Transverse colon (tissue), 4 donors: ENCODE measurements at regions not wholly inside any gene's neighbourhood (a gene's known extent, or its start where the extent isn't known, plus 50 kb on each side); places are given as distances from the start of the nearest gene placed in this dataset.

Experiments
- DNase-seq: peaks from one replicate; pipeline ENCODE4 v3.0.0-alpha.2; 2019
- H3K27ac ChIP-seq, 4 donors: fragments of 200-600 bp; sonication (generic); 2 replicates each; pipeline ENCODE4 v1.5.1; 2016 to 2018; ENCODE audit warnings: inconsistent platforms in 4 of 4
- H3K27me3 ChIP-seq: fragments of 200-600 bp; sonication (generic); 2 replicates; pipeline ENCODE4 v1.5.1; 2017; ENCODE audit warnings: inconsistent platforms
- H3K36me3 ChIP-seq, 4 donors: fragments of 200-600 bp; sonication (generic); 2 replicates each; pipeline ENCODE4 v1.5.1; 2017 to 2019; ENCODE audit warnings: inconsistent platforms in 4 of 4
- H3K4me1 ChIP-seq, 4 donors: fragments of 200-600 bp; sonication (generic); 2 replicates each; pipeline ENCODE4 v1.5.1; 2017 to 2020; ENCODE audit warnings: inconsistent platforms in 4 of 4
- H3K4me3 ChIP-seq, 4 donors: fragments of 200-600 bp; sonication (generic); 1 replicate in 1 of 4; 2 replicates in 3 of 4; pipeline versions ENCODE4 v1.5.1 to v1.6.1; 2017 to 2019; ENCODE audit warnings: inconsistent platforms in 4 of 4
- H3K9me3 ChIP-seq, 2 donors: fragments of 200-600 bp; sonication (generic); 2 replicates each; pipeline ENCODE4 v1.5.1; 2017 to 2019; ENCODE audit warnings: inconsistent platforms in 2 of 2
- CTCF ChIP-seq, 5 experiments: fragments of 200-600 bp in 3 of 5; fragments of 450-650 bp in 2 of 5; sonication (generic) in 3 of 5; IDR thresholded peaks; 1 replicate in 2 of 5; 2 replicates in 3 of 5; pipeline ENCODE4 v1.5.1; 2016 to 2017; ENCODE audit warnings: antibody characterized with exemption in 5 of 5, inconsistent platforms in 3 of 5, mild to moderate bottlenecking in 2 of 5, moderate library complexity in 1 of 5
- EP300 ChIP-seq: sonication (generic); formaldehyde crosslinking; IDR thresholded peaks from one replicate; pipeline ENCODE4 v1.6.1; 2017; ENCODE audit warnings: antibody characterized with exemption, low read depth
- POLR2A ChIP-seq: fragments of 450-650 bp; IDR thresholded peaks from one replicate; pipeline ENCODE4 v1.6.1; 2016; ENCODE audit warnings: antibody characterized with exemption, mild to moderate bottlenecking, moderate library complexity
- POLR2AphosphoS5 ChIP-seq, 3 donors: sonication (generic); formaldehyde crosslinking; IDR thresholded peaks; one replicate each; pipeline ENCODE4 v1.6.1; 2016; ENCODE audit warnings: antibody characterized with exemption in 3 of 3
- WGBS, 2 donors: methylation state at CpG; one replicate each; pipeline ENCODE4 v1.1.5; 2018; ENCODE audit warnings: low coverage in 1 of 2; 5-methylcytosine and 5-hydroxymethylcytosine counted together
- in situ Hi-C, 4 donors: fragments of 200-750 bp; cut with MboI; loops; one replicate each; pipeline versions ENCODE4 v1.15.0 to v1.15.1; 2017; ENCODE audit warnings: low sequenced_read_pairs in 3 of 4, low pct_ligation_motif_present in 1 of 4, low pct_unique_long_range_greater_than_20kb in 1 of 4
- intact Hi-C: fragments of 100-400 bp; cut with DNase I; formaldehyde crosslinking; loops from one replicate; pipeline ENCODE4 v1.15.1; 2023; ENCODE audit warnings: low total_unique reads

- intact Hi-C loops: no loop called here
- DNase-seq: no peak
- TF ChIP-seq POLR2A (no peak), CTCF (IDR thresholded peaks at IDR 0.05) (no peak), EP300 (no peak), POLR2AphosphoS5 (IDR thresholded peaks at IDR 0.05) (no peak)
- Histone ChIP-seq H3K4me3 (no peak overlapping the region), H3K9me3 (no peaks in the 10 kb centered on the region), H3K36me3 (no peaks in the 10 kb centered on the region), H3K27me3 (no peaks in the 10 kb centered on the region), H3K27ac (no peak overlapping the region), H3K4me1 (no peaks in the 10 kb centered on the region)
- in situ Hi-C loops: loop anchor here in 1 of 4 donors (25.0 kb wide), 1 partner anchor 97 kb away; no protein-coding TSS in a partner anchor
Observed at GRCh38 chr9:26358836-26359235, 533.8 kb downstream of the CAAP1 start.

GRCh38 chr9:26357803-26358344 lies 534.7 kb downstream of the CAAP1 start:
- H3K9me3 ChIP-seq: no peaks in the 10 kb centered on the region
- H3K4me3 ChIP-seq: no peak overlapping the region
- no peak for TF ChIP-seq CTCF (IDR thresholded peaks at IDR 0.05)
- no peak for TF ChIP-seq POLR2A
- no peak for TF ChIP-seq POLR2AphosphoS5 (IDR thresholded peaks at IDR 0.05)
- no peak for TF ChIP-seq EP300
- no peak for DNase-seq
- no peak overlapping the region for H3K27ac ChIP-seq
- no peaks in the 10 kb centered on the region for H3K36me3 ChIP-seq
- intact Hi-C loops (no loop called here), in situ Hi-C loops (loop anchor here in 1 of 4 donors (25.0 kb wide), 1 partner anchor 96 kb away; no protein-coding TSS in a partner anchor)
- H3K4me1 ChIP-seq: no peaks in the 10 kb centered on the region
- 59 to 67% methylated on average over 3 of the region's 3 CpGs for WGBS, 2 donors
- H3K27me3 ChIP-seq: no peaks in the 10 kb centered on the region

- no peak overlapping the region for H3K27ac ChIP-seq
- TF ChIP-seq POLR2A (no peak), EP300 (no peak), CTCF (IDR thresholded peaks at IDR 0.05) (no peak), POLR2AphosphoS5 (IDR thresholded peaks at IDR 0.05) (no peak)
- no peak overlapping the region for H3K4me3 ChIP-seq
- H3K27me3 ChIP-seq: no peaks in the 10 kb centered on the region
- in situ Hi-C loops: loop anchor here in 1 of 4 donors (25.0 kb wide), 1 partner anchor 94 kb away; no protein-coding TSS in a partner anchor
- H3K4me1 ChIP-seq: no peaks in the 10 kb centered on the region
- DNase-seq: no peak
- WGBS, 2 donors: 56 to 60% methylated on average over 2 of the region's 2 CpGs
- H3K9me3 ChIP-seq: no peaks in the 10 kb centered on the region
- H3K36me3 ChIP-seq: no peaks in the 10 kb centered on the region
- intact Hi-C loops: no loop called here
Observed at GRCh38 chr9:26356491-26356890, 536.1 kb downstream of the CAAP1 start.

- H3K36me3 ChIP-seq: no peaks in the 10 kb centered on the region
- 54 to 90% methylated on average over 2 to 7 of the region's 8 CpGs for WGBS, 2 donors
- no peaks in the 10 kb centered on the region for H3K4me1 ChIP-seq
- in situ Hi-C loops (loop anchor here in 1 of 4 donors (25.0 kb wide), 1 partner anchor 385 kb away; no protein-coding TSS in a partner anchor), intact Hi-C loops (no loop called here)
- H3K27ac ChIP-seq: no peak overlapping the region
- no peak for TF ChIP-seq EP300
- no peak for TF ChIP-seq CTCF (IDR thresholded peaks at IDR 0.05)
- TF ChIP-seq POLR2AphosphoS5 (IDR thresholded peaks at IDR 0.05): no peak
- H3K27me3 ChIP-seq: no peaks in the 10 kb centered on the region
- peak; percentile 55 for DNase-seq
- peaks cover 0 to 12% of the 10 kb centered on the region in 2 donors for H3K9me3 ChIP-seq
- no peak overlapping the region for H3K4me3 ChIP-seq
Observed at GRCh38 chr9:26346942-26347477, 545.6 kb downstream of the CAAP1 start.
